ENCODE measurements at regions not wholly inside any gene's neighbourhood (a gene's known extent, or its start where the extent isn't known, plus 50 kb on each side); places are given as distances from the start of the nearest gene placed in this dataset.

GRCh38 chr5:163770625-163771024, 265.2 kb downstream of the MAT2B start:
- in situ Hi-C loops (cut with MboI; ENCODE audit: low sequenced_read_pairs), result no loop called here

- in situ Hi-C loops (cut with MboI; ENCODE audit: low sequenced_read_pairs), result no loop called here
Measured at GRCh38 chr5:163772241-163772640, 266.8 kb downstream of the MAT2B start.

- in situ Hi-C loops (cut with MboI; ENCODE audit: low sequenced_read_pairs), result no loop called here
Measured at GRCh38 chr5:163772644-163773043, 267.2 kb downstream of the MAT2B start.

- in situ Hi-C loops (cut with MboI; ENCODE audit: low sequenced_read_pairs), result no loop called here
Measured at GRCh38 chr5:163773226-163773625, 267.8 kb downstream of the MAT2B start.

GRCh38 chr5:163789870-163790269, 284.5 kb downstream of the MAT2B start:
- in situ Hi-C loops (cut with MboI; ENCODE audit: low sequenced_read_pairs), result no loop called here

- in situ Hi-C loops (cut with MboI; ENCODE audit: low sequenced_read_pairs), result no loop called here
Measured at GRCh38 chr5:163790497-163790896, 285.1 kb downstream of the MAT2B start.

- in situ Hi-C loops (cut with MboI; ENCODE audit: low sequenced_read_pairs), result no loop called here
Measured at GRCh38 chr5:163794993-163795392, 289.6 kb downstream of the MAT2B start.

GRCh38 chr5:163807781-163808180, 302.4 kb downstream of the MAT2B start:
- in situ Hi-C loops (cut with MboI; ENCODE audit: low sequenced_read_pairs), result no loop called here

- in situ Hi-C loops (cut with MboI; ENCODE audit: low sequenced_read_pairs), result no loop called here
Measured at GRCh38 chr5:163809473-163809872, 304.1 kb downstream of the MAT2B start.

- in situ Hi-C loops (cut with MboI; ENCODE audit: low sequenced_read_pairs), result no loop called here
Measured at GRCh38 chr5:163813900-163814299, 308.5 kb downstream of the MAT2B start.

- in situ Hi-C loops (cut with MboI; ENCODE audit: low sequenced_read_pairs), result no loop called here
Measured at GRCh38 chr5:163815240-163815791, 309.9 kb downstream of the MAT2B start.

- in situ Hi-C loops (cut with MboI; ENCODE audit: low sequenced_read_pairs), result no loop called here
Measured at GRCh38 chr5:163821142-163821541, 315.7 kb downstream of the MAT2B start.

GRCh38 chr5:163822548-163822947, 317.1 kb downstream of the MAT2B start:
- in situ Hi-C loops (cut with MboI; ENCODE audit: low sequenced_read_pairs), result no loop called here

GRCh38 chr5:163825661-163826060, 320.2 kb downstream of the MAT2B start:
- in situ Hi-C loops (cut with MboI; ENCODE audit: low sequenced_read_pairs), result no loop called here

GRCh38 chr5:163826201-163826600, 320.8 kb downstream of the MAT2B start:
- in situ Hi-C loops (cut with MboI; ENCODE audit: low sequenced_read_pairs), result no loop called here

- in situ Hi-C loops (cut with MboI; ENCODE audit: low sequenced_read_pairs), result no loop called here
Measured at GRCh38 chr5:163832155-163832554, 326.7 kb downstream of the MAT2B start.

GRCh38 chr5:163838738-163839137, 333.3 kb downstream of the MAT2B start:
- in situ Hi-C loops (cut with MboI; ENCODE audit: low sequenced_read_pairs), result no loop called here

- in situ Hi-C loops (cut with MboI; ENCODE audit: low sequenced_read_pairs), result no loop called here
Measured at GRCh38 chr5:163846512-163846911, 341.1 kb downstream of the MAT2B start.

GRCh38 chr5:163855754-163856153, 350.3 kb downstream of the MAT2B start:
- in situ Hi-C loops (cut with MboI; ENCODE audit: low sequenced_read_pairs), result no loop called here

GRCh38 chr5:163861670-163862069, 356.3 kb downstream of the MAT2B start:
- in situ Hi-C loops (cut with MboI; ENCODE audit: low sequenced_read_pairs), result no loop called here

GRCh38 chr5:163867324-163867723, 361.9 kb downstream of the MAT2B start:
- in situ Hi-C loops (cut with MboI; ENCODE audit: low sequenced_read_pairs), result no loop called here

- in situ Hi-C loops (cut with MboI; ENCODE audit: low sequenced_read_pairs), result no loop called here
Measured at GRCh38 chr5:163867738-163868137, 362.3 kb downstream of the MAT2B start.

- in situ Hi-C loops (cut with MboI; ENCODE audit: low sequenced_read_pairs), result no loop called here
Measured at GRCh38 chr5:163869581-163869980, 364.2 kb downstream of the MAT2B start.
